D721Med (cell line): ENCODE measurements at regions not wholly inside any gene's neighbourhood (a gene's known extent, or its start where the extent isn't known, plus 50 kb on each side); places are given as distances from the start of the nearest gene placed in this dataset.
"Not testable (repeated sequence)": the region's sequence is repeated elsewhere in the genome, so short reads cannot be mapped to it uniquely, and the experiment has no call there.

Experiments used
- DNase-seq: peaks from one replicate; pipeline ENCODE4 v3.0.0; 2011; ENCODE audit warnings: low spot score; ENCODE audit not compliant: insufficient read length
- FAIRE-seq: peaks from 2 replicates; lab custom pipeline; 2011; peaks lifted over from hg19 to GRCh38; lab: Jason Lieb, UNC
- TF ChIP-seq, protein P1 (sequence below): IDR thresholded peaks from 2 replicates; pipeline ENCODE4 v1.5.1; 2012; ENCODE audit warnings: mild to moderate bottlenecking, control low read depth; ENCODE audit not compliant: insufficient read depth; ENCODE audit errors: missing control alignments

- FAIRE-seq (no peak), DNase-seq (no peak)
- TF ChIP-seq, protein P1, sequence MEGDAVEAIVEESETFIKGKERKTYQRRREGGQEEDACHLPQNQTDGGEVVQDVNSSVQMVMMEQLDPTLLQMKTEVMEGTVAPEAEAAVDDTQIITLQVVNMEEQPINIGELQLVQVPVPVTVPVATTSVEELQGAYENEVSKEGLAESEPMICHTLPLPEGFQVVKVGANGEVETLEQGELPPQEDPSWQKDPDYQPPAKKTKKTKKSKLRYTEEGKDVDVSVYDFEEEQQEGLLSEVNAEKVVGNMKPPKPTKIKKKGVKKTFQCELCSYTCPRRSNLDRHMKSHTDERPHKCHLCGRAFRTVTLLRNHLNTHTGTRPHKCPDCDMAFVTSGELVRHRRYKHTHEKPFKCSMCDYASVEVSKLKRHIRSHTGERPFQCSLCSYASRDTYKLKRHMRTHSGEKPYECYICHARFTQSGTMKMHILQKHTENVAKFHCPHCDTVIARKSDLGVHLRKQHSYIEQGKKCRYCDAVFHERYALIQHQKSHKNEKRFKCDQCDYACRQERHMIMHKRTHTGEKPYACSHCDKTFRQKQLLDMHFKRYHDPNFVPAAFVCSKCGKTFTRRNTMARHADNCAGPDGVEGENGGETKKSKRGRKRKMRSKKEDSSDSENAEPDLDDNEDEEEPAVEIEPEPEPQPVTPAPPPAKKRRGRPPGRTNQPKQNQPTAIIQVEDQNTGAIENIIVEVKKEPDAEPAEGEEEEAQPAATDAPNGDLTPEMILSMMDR, result no peak
These were observed 259.9 kb downstream of the GJA1 start for GRCh38 chr6:121695329-121695728.

DNA sequence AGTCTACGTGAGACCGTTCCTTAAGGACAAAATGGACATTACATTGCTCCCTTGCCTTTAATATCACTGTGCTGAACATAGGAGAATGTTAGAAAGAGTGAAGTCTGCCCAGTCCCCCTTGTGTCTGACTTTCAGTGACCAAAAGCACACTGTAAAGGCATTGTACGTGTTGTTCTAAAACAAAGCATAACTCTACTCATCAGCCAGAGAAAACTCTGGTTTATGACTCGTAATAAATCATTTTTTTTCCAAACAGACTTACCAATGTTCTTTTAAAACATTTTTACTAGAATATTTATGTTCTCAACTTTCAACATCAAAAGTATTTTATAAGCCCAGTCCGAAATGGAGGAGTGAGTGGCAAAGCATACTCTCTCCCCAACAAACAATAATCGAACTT, 262.5 kb downstream of the GJA1 start:
- FAIRE-seq, result no peak
- no peak for DNase-seq
- TF ChIP-seq, protein P1, result no peak

DNA sequence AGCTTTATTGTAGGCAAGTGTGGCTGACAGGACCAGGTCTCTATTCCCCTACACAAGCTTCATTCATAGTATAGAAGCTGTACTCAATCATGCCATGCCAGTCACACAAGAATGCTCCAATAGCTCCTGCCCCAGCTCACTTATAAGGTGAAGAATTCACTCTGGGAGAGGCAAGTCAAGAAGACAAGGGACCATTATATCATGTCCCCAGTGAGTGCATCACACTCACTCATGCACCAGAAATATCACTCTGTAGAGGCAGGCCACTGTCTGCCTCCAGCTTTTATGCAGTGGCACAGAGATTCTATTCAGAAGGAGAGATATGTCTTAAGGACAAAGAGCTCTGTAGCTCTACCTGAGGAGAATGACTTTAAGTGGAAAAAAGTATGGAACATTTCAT, 263.2 kb downstream of the GJA1 start:
- no peak for DNase-seq
- FAIRE-seq, result no peak
- TF ChIP-seq, protein P1, result no peak

GRCh38 chr6:121703129-121703528, 267.7 kb downstream of the GJA1 start:
- not testable (repeated sequence) for DNase-seq, FAIRE-seq

DNA sequence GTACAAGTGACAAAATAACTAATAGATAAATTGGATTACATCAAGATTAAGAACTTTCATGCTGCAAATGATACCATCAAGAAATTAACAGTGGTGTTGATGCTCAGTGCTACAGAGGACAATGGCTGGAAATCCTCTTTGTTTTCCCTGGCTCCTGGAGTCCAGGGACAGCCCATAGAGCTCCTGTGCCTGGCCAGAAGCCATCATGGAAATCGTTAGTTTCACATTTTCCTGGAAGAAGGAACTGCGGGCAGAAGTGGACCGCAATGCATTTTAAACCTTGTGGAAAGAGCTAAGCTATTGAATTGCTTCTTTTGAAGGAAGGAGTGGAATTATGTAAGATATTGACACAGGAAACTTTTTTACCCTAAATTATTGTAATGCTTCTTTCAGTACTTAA, 276.0 kb downstream of the GJA1 start:
- FAIRE-seq (no peak), DNase-seq (no peak)
- TF ChIP-seq, protein P1, result no peak

GRCh38 chr6:121717686-121718085, 282.2 kb downstream of the GJA1 start:
- TF ChIP-seq, protein P1, result no peak
- FAIRE-seq (no peak), DNase-seq (no peak)

DNA sequence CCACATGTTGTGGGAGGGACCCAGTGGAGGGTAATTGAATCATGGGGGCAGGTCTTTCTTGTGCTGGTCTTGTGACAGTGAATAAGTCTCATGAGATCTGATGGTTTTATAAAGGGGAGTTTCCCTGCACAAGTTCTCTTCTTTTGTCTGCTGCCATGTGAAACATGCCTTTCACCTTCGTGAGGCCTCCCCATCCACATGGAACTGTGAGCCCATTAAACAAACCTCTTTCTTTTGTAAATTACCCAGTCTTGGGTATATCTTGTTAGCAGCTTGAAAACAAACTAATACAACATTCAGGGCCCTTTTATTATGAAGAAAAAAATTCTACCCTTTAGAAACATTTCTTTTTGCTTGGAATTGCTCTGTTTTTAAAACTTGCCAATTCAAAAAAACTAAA, 285.4 kb downstream of the GJA1 start:
- not testable (repeated sequence) for FAIRE-seq

DNA sequence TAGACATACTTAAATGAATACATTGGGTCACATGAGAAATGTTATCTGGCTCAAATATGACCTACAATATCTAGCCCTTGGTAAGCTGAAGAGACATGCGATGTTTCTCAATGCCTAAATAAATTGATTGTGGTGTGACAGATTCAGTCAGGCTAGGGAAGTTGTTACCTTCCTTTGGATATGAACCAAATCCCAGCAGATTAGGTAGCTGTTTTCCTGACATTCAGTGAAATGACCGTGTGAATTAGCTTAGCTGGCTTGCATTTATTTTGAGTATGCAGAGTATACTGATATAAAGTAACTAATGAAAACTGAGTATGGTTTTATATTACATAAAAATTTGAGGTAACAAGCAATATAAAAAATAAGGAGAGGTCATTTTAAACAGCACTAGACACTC, 288.2 kb downstream of the GJA1 start:
- FAIRE-seq (no peak), DNase-seq (no peak)
- TF ChIP-seq, protein P1, result no peak

More for the DNA sequence above, 285.4 kb downstream of the GJA1 start:
- not testable (repeated sequence) for DNase-seq
